HG02884 (cell line): ENCODE measurements at regions not wholly inside any gene's neighbourhood (a gene's known extent, or its start where the extent isn't known, plus 50 kb on each side); places are given as distances from the start of the nearest gene placed in this dataset.

ENCODE experiments used
- ATAC-seq: cut with Tn5 transposase; IDR thresholded peaks from one replicate; pipeline ENCODE4 v1.9.1; 2021; ENCODE audit warnings: mild to moderate bottlenecking, moderate library complexity; ENCODE audit not compliant: unreplicated experiment

- ATAC-seq = no peak
Observed at GRCh38 chr3:16102187-16102561, 72.3 kb upstream of the GALNT15 start.

GRCh38 chr3:16102905-16103364 lies 71.5 kb upstream of the GALNT15 start:
- ATAC-seq = no peak

- ATAC-seq = no peak
Observed at GRCh38 chr3:16103472-16103871, 71.0 kb upstream of the GALNT15 start.

GRCh38 chr3:16104156-16104555 lies 70.3 kb upstream of the GALNT15 start:
- no peak for ATAC-seq

GRCh38 chr3:16106050-16106449 lies 68.4 kb upstream of the GALNT15 start:
- no peak for ATAC-seq

- no peak for ATAC-seq
Observed at GRCh38 chr3:16108424-16108823, 66.1 kb upstream of the GALNT15 start.

GRCh38 chr3:16109929-16110328 lies 64.6 kb upstream of the GALNT15 start:
- no peak for ATAC-seq

- ATAC-seq = no peak
Observed at GRCh38 chr3:16112910-16113504, 61.5 kb upstream of the GALNT15 start.

GRCh38 chr3:16113704-16114103 lies 60.8 kb upstream of the GALNT15 start:
- no peak for ATAC-seq

- no peak for ATAC-seq
Observed at GRCh38 chr3:16114429-16114828, 60.1 kb upstream of the GALNT15 start.

- no peak for ATAC-seq
Observed at GRCh38 chr3:16114930-16115329, 59.5 kb upstream of the GALNT15 start.

- no peak for ATAC-seq
Observed at GRCh38 chr3:16118396-16118795, 56.1 kb upstream of the GALNT15 start.

- no peak for ATAC-seq
Observed at GRCh38 chr3:16119887-16120286, 54.6 kb upstream of the GALNT15 start.

GRCh38 chr3:16121391-16121790 lies 53.1 kb upstream of the GALNT15 start:
- no peak for ATAC-seq

GRCh38 chr3:16122155-16122554 lies 52.3 kb upstream of the GALNT15 start:
- ATAC-seq = no peak

GRCh38 chr3:16122661-16123060 lies 51.8 kb upstream of the GALNT15 start:
- ATAC-seq = no peak

- no peak for ATAC-seq
Observed at GRCh38 chr3:16124636-16125035, 49.8 kb upstream of the GALNT15 start.
